ENCODE measurements at regions not wholly inside any gene's neighbourhood (a gene's known extent, or its start where the extent isn't known, plus 50 kb on each side); places are given as distances from the start of the nearest gene placed in this dataset.

GRCh38 chr6:91874971-91875370 is 1288.1 kb upstream of the MAP3K7 start:
- ATAC-seq, result no peak
- intact Hi-C loops (cut with DNase I), result no loop called here
- WGBS, 4 donors, result 74 to 81% (median 79%) methylated on average over 3 of the region's 3 CpGs
- H3K27ac ChIP-seq, result no peak overlapping the region
- H3K9me3 ChIP-seq, result no peaks in the 10 kb centered on the region
- H3K27me3 ChIP-seq, result no peaks in the 10 kb centered on the region
- H3K36me3 ChIP-seq, result no peaks in the 10 kb centered on the region
- H3K4me3 ChIP-seq, result no peak overlapping the region
- TF ChIP-seq CTCF (IDR thresholded peaks at IDR 0.05) (no peak), POLR2A (IDR thresholded peaks at IDR 0.05) (no peak)
- no peak for DNase-seq
- no peaks in the 10 kb centered on the region for H3K4me1 ChIP-seq

- intact Hi-C loops (cut with DNase I), result no loop called here
- H3K27ac ChIP-seq, result no peak overlapping the region
- H3K4me3 ChIP-seq, result no peak overlapping the region
- H3K27me3 ChIP-seq, result no peaks in the 10 kb centered on the region
- no peak for ATAC-seq
- TF ChIP-seq CTCF (IDR thresholded peaks at IDR 0.05) (no peak), POLR2A (IDR thresholded peaks at IDR 0.05) (no peak)
- 90 to 93% (median 91%) methylated on average over 8 of the region's 8 CpGs for WGBS, 4 donors
- no peaks in the 10 kb centered on the region for H3K4me1 ChIP-seq
- H3K36me3 ChIP-seq, result no peaks in the 10 kb centered on the region
- no peak for DNase-seq
- no peaks in the 10 kb centered on the region for H3K9me3 ChIP-seq
These were observed 1281.8 kb upstream of the MAP3K7 start for GRCh38 chr6:91868539-91869202.

GRCh38 chr6:91865889-91866288 is 1279.0 kb upstream of the MAP3K7 start:
- H3K36me3 ChIP-seq, result no peaks in the 10 kb centered on the region
- no peak for ATAC-seq
- intact Hi-C loops (cut with DNase I), result no loop called here
- H3K9me3 ChIP-seq, result no peaks in the 10 kb centered on the region
- no peak for TF ChIP-seq POLR2A (IDR thresholded peaks at IDR 0.05)
- TF ChIP-seq CTCF (IDR thresholded peaks at IDR 0.05), result no peak
- DNase-seq, result no peak
- H3K27ac ChIP-seq, result no peak overlapping the region
- no peaks in the 10 kb centered on the region for H3K27me3 ChIP-seq
- no peaks in the 10 kb centered on the region for H3K4me1 ChIP-seq
- no peak overlapping the region for H3K4me3 ChIP-seq
- WGBS, 4 donors, result 61 to 76% (median 64%) methylated on average over 3 of the region's 3 CpGs

GRCh38 chr6:91864911-91865310 is 1278.0 kb upstream of the MAP3K7 start:
- no peak for TF ChIP-seq CTCF (IDR thresholded peaks at IDR 0.05)
- no peak for TF ChIP-seq POLR2A (IDR thresholded peaks at IDR 0.05)
- WGBS, 4 donors, result 93 to 95% (median 94%) methylated on average over 2 of the region's 2 CpGs
- intact Hi-C loops (cut with DNase I), result no loop called here

More at GRCh38 chr6:91864911-91865310, 1278.0 kb upstream of the MAP3K7 start:
- Histone ChIP-seq H3K27ac (no peak overlapping the region), H3K4me1 (no peaks in the 10 kb centered on the region), H3K27me3 (no peaks in the 10 kb centered on the region), H3K4me3 (no peak overlapping the region), H3K36me3 (no peaks in the 10 kb centered on the region), H3K9me3 (no peaks in the 10 kb centered on the region)
- no peak for ATAC-seq
- DNase-seq, result no peak
